Lower leg skin (tissue), 3 donors: ENCODE measurements at regions not wholly inside any gene's neighbourhood (a gene's known extent, or its start where the extent isn't known, plus 50 kb on each side); places are given as distances from the start of the nearest gene placed in this dataset.

Experiments
- POLR2A ChIP-seq, 2 donors: fragments of 450-650 bp; IDR thresholded peaks; one replicate each; pipeline ENCODE4 v1.6.1; 2016 to 2017; ENCODE audit warnings: antibody characterized with exemption in 2 of 2, mild to moderate bottlenecking in 1 of 2, moderate library complexity in 1 of 2
- TF ChIP-seq, protein P1 (sequence below), 3 donors: fragments of 450-650 bp; IDR thresholded peaks; one replicate each; pipeline ENCODE4 v1.5.1; 2016; ENCODE audit warnings: antibody characterized with exemption in 3 of 3, mild to moderate bottlenecking in 3 of 3, moderate library complexity in 2 of 3

DNA sequence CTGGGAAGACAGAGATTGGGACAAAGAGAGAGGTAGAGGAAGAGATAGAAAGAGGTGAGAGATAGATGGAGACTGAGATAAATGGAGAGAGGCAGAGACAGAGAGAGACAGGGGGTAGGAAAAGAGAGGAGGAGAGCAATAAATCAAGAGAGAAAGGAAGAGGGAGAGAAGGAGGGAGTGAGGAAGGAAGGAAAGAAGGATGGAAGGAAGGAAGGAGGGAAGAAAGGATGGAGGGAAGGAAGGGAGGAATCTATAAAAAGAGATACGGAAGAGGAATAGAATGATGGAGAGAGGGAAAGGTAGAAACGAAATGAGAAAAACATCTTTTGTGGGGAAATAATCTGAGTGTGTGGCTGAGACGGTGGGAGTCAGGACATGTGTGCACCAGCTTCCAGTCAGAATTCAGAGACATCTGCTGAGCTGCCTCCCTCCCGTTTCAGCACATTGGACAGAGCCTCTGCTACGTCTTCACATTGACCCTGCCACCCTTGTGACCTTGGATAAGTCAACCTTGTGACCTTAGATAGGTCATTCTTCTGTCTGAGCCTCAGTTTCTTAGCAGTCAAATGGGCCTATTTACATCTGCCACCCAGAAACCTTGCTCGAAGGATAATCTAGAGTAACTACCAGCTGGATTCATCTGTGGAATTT, 417.8 kb downstream of the MIAT start:
- TF ChIP-seq POLR2A (IDR thresholded peaks at IDR 0.05), result no peak
- TF ChIP-seq, protein P1, sequence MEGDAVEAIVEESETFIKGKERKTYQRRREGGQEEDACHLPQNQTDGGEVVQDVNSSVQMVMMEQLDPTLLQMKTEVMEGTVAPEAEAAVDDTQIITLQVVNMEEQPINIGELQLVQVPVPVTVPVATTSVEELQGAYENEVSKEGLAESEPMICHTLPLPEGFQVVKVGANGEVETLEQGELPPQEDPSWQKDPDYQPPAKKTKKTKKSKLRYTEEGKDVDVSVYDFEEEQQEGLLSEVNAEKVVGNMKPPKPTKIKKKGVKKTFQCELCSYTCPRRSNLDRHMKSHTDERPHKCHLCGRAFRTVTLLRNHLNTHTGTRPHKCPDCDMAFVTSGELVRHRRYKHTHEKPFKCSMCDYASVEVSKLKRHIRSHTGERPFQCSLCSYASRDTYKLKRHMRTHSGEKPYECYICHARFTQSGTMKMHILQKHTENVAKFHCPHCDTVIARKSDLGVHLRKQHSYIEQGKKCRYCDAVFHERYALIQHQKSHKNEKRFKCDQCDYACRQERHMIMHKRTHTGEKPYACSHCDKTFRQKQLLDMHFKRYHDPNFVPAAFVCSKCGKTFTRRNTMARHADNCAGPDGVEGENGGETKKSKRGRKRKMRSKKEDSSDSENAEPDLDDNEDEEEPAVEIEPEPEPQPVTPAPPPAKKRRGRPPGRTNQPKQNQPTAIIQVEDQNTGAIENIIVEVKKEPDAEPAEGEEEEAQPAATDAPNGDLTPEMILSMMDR (IDR thresholded peaks at IDR 0.05), result no peak
